Gastrocnemius medialis (tissue), 4 donors: ENCODE measurements at regions not wholly inside any gene's neighbourhood (a gene's known extent, or its start where the extent isn't known, plus 50 kb on each side); places are given as distances from the start of the nearest gene placed in this dataset.

Source experiments
- ATAC-seq, 2 donors: fragments of 150-250 bp; one replicate each; pipeline ENCODE4 v1.9.1; 2016
- DNase-seq, 2 donors: peaks; one replicate each; pipeline ENCODE4 v3.0.0-alpha.2; 2019
- H3K27ac ChIP-seq, 4 donors: fragments of 200-600 bp; sonication (generic); 1 replicate in 1 of 4; 2 replicates in 3 of 4; pipeline ENCODE4 v1.5.1; 2016 to 2018; ENCODE audit warnings: mild to moderate bottlenecking in 2 of 4, moderate library complexity in 1 of 4
- H3K27me3 ChIP-seq, 3 donors: fragments of 200-600 bp; sonication (generic) in 2 of 3; 1 replicate in 1 of 3; 2 replicates in 2 of 3; pipeline versions ENCODE4 v1.5.1 to v1.6.0; 2016 to 2019; ENCODE audit warnings: mild to moderate bottlenecking in 1 of 3, moderate library complexity in 1 of 3
- H3K36me3 ChIP-seq, 2 donors: fragments of 200-600 bp; sonication (generic) in 1 of 2; one replicate each; pipeline ENCODE4 v1.5.1; 2017 to 2018
- H3K4me1 ChIP-seq, 2 donors: fragments of 200-600 bp; sonication (generic) in 1 of 2; one replicate each; pipeline ENCODE4 v1.5.1; 2016 to 2017; ENCODE audit warnings: mild to moderate bottlenecking in 2 of 2
- H3K4me3 ChIP-seq, 4 donors: fragments of 200-600 bp; sonication (generic) in 3 of 4; 1 replicate in 1 of 4; 2 replicates in 3 of 4; pipeline ENCODE4 v1.5.1; 2016 to 2019; ENCODE audit warnings: mild to moderate bottlenecking in 2 of 4
- H3K9me3 ChIP-seq, 3 donors: fragments of 200-600 bp; sonication (generic) in 2 of 3; 1 replicate in 1 of 3; 2 replicates in 2 of 3; pipeline ENCODE4 v1.5.1; 2016 to 2019
- POLR2A ChIP-seq, 2 donors: fragments of 450-650 bp; IDR thresholded peaks; one replicate each; pipeline ENCODE4 v1.6.1; 2017; ENCODE audit warnings: antibody characterized with exemption in 2 of 2, mild to moderate bottlenecking in 2 of 2, moderate library complexity in 2 of 2
- in situ Hi-C, 4 donors: fragments of 200-750 bp; cut with MboI; loops; one replicate each; pipeline versions ENCODE4 v1.15.0 to v1.8.0; 2017; ENCODE audit warnings: low sequenced_read_pairs in 4 of 4
- intact Hi-C: fragments of 100-400 bp; cut with DNase I; formaldehyde crosslinking; loops from one replicate; pipeline ENCODE4 v1.15.1; 2023; ENCODE audit warnings: low total_unique reads
- TF ChIP-seq, protein P1 (sequence below), 5 experiments: fragments of 450-650 bp in 3 of 5; fragments of 200-600 bp in 2 of 5; sonication (generic) in 2 of 5; IDR thresholded peaks in 4 of 5; conservative IDR thresholded peaks in 1 of 5; 1 replicate in 4 of 5; 2 replicates in 1 of 5; pipeline ENCODE4 v1.5.1; 2016 to 2019; ENCODE audit warnings: antibody characterized with exemption in 5 of 5, mild to moderate bottlenecking in 3 of 5, moderate library complexity in 3 of 5

DNA sequence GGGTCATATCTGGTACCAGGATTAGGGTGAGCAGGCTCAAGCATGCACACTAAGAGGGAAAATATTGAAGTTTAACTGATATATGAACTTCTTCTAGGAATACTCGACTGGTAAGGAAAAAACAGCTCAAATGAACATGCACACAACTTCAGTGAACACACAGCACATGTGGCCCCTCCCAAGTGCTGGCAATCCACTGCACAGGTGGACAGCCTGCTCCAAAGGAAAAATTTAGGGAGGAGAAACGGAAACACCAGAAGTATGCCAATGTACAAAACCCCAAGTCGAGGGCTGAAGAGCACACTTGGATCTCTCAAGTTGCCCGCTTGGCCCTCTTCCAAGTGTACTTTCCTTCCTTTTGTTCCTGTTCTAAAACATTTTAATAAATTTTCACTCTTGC is 205.0 kb upstream of the FAM47C start:
- in situ Hi-C loops, result no loop called here
- no peak for DNase-seq
- Histone ChIP-seq H3K9me3 (no peaks in the 10 kb centered on the region), H3K36me3 (no peaks in the 10 kb centered on the region), H3K4me1 (no peaks in the 10 kb centered on the region), H3K27ac (no peak overlapping the region), H3K27me3 (no peaks in the 10 kb centered on the region), H3K4me3 (no peak overlapping the region)
- TF ChIP-seq, protein P1, sequence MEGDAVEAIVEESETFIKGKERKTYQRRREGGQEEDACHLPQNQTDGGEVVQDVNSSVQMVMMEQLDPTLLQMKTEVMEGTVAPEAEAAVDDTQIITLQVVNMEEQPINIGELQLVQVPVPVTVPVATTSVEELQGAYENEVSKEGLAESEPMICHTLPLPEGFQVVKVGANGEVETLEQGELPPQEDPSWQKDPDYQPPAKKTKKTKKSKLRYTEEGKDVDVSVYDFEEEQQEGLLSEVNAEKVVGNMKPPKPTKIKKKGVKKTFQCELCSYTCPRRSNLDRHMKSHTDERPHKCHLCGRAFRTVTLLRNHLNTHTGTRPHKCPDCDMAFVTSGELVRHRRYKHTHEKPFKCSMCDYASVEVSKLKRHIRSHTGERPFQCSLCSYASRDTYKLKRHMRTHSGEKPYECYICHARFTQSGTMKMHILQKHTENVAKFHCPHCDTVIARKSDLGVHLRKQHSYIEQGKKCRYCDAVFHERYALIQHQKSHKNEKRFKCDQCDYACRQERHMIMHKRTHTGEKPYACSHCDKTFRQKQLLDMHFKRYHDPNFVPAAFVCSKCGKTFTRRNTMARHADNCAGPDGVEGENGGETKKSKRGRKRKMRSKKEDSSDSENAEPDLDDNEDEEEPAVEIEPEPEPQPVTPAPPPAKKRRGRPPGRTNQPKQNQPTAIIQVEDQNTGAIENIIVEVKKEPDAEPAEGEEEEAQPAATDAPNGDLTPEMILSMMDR (IDR thresholded peaks at IDR 0.05 in 4 of 5, conservative IDR thresholded peaks at IDR 0.05 in 1 of 5), result no peak
- TF ChIP-seq POLR2A (IDR thresholded peaks at IDR 0.05), result no peak
- ATAC-seq, result no peak
- intact Hi-C loops, result no loop called here

DNA sequence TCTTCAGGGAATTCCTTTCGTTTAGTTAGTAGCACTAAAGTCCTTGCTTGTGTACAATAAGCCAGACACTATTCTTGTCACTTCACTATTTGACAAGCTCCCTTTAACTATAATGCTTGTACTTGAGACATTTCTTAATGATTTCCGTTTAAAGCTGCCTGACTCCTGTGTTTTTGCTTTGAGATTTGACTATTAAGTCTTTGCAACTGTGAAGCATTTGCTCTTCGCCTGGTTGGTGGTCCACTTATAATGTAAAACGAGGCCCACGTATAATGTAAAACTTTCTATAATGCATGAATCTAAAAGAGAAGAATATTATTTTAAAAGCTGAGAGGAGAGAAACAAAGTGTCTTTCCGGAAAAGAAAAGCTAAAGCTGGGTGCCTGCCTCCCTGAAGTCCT is 204.1 kb upstream of the FAM47C start:
- Histone ChIP-seq H3K9me3 (no peaks in the 10 kb centered on the region), H3K4me1 (no peaks in the 10 kb centered on the region), H3K36me3 (no peaks in the 10 kb centered on the region), H3K4me3 (no peak overlapping the region), H3K27ac (no peak overlapping the region), H3K27me3 (no peaks in the 10 kb centered on the region)
- DNase-seq (no peak), ATAC-seq (no peak)
- intact Hi-C loops (no loop called here), in situ Hi-C loops (no loop called here)
- TF ChIP-seq, protein P1 (IDR thresholded peaks at IDR 0.05 in 4 of 5, conservative IDR thresholded peaks at IDR 0.05 in 1 of 5), result no peak
- TF ChIP-seq POLR2A (IDR thresholded peaks at IDR 0.05), result no peak

DNA sequence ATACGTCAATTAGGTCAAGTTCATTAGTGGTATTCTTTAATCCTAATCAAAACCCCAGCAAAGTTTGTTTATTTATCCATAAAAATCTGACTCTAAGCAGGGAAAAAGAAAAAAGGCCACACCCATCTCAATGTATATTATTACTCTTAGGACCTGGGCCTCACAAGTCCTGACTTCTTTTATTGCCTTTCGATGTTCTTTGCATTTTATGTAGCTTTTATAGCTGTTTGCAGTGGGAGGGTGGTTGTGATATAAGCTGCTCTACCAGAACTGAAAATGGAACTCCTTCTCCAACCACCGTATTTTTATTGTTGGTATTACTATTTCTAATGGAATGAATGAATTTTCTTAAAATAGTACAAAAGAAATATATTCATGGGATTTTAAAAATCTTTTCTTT is 163.3 kb upstream of the FAM47C start:
- intact Hi-C loops (no loop called here), in situ Hi-C loops (no loop called here)
- DNase-seq (no peak), ATAC-seq (no peak)
- Histone ChIP-seq H3K4me1 (no peaks in the 10 kb centered on the region), H3K9me3 (no peaks in the 10 kb centered on the region), H3K36me3 (no peaks in the 10 kb centered on the region), H3K4me3 (no peak overlapping the region), H3K27ac (no peak overlapping the region), H3K27me3 (no peaks in the 10 kb centered on the region)
- TF ChIP-seq, protein P1 (IDR thresholded peaks at IDR 0.05 in 4 of 5, conservative IDR thresholded peaks at IDR 0.05 in 1 of 5), result no peak
- TF ChIP-seq POLR2A (IDR thresholded peaks at IDR 0.05), result no peak

DNA sequence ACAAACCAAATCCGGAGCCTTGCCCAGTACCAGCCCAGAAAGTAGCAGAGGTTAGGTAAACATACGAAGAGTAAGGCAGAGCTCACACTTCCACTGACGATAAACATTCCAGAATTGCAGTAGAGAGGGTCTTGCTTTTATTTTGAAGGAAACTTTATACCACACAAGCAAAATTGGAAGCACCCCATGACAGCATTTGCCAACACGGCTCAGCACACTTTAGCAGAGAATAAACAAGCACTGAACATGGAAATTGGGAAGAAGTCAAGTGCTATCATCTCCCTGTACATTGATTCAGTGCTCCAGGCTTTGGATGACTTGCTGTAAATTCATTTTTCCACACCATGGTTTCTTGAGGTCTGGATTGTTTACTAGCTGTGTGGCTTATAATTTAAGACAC is 160.7 kb upstream of the FAM47C start:
- in situ Hi-C loops (no loop called here), intact Hi-C loops (no loop called here)
- H3K4me3 ChIP-seq, result no peak overlapping the region
- no peak for DNase-seq
- no peaks in the 10 kb centered on the region for H3K27me3 ChIP-seq
- no peak for ATAC-seq
- H3K4me1 ChIP-seq, result no peaks in the 10 kb centered on the region
- no peaks in the 10 kb centered on the region for H3K9me3 ChIP-seq
- no peak for TF ChIP-seq POLR2A (IDR thresholded peaks at IDR 0.05)
- no peak overlapping the region for H3K27ac ChIP-seq
- H3K36me3 ChIP-seq, result no peaks in the 10 kb centered on the region

DNA sequence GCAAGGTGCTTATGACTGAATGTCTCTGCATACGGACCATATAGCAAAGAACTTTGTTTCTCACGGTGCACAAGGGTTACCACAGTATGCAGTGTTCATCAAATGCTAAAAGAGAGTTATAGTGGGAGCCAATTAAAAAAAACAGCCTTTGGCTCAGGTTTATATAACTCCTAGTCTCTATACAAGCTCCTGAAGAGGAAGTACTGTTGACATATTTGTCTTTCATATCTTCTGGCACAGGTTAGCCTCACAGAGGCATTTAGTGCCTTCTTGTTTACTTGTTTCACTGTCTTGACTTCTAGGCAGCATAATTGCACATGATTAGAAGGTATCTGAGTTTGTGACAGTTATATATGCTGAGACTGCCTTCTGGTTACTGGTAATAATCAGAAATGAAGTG is 158.8 kb upstream of the FAM47C start:
- Histone ChIP-seq H3K4me1 (no peaks in the 10 kb centered on the region), H3K9me3 (no peaks in the 10 kb centered on the region), H3K27me3 (no peaks in the 10 kb centered on the region), H3K27ac (no peak overlapping the region), H3K4me3 (no peak overlapping the region), H3K36me3 (no peaks in the 10 kb centered on the region)
- in situ Hi-C loops, result no loop called here
- DNase-seq (no peak), ATAC-seq (no peak)
- intact Hi-C loops, result no loop called here
- TF ChIP-seq, protein P1 (IDR thresholded peaks at IDR 0.05 in 4 of 5, conservative IDR thresholded peaks at IDR 0.05 in 1 of 5), result no peak
- TF ChIP-seq POLR2A (IDR thresholded peaks at IDR 0.05), result no peak
